COLO668 (cell line): ENCODE measurements at regions not wholly inside any gene's neighbourhood (a gene's known extent, or its start where the extent isn't known, plus 50 kb on each side); places are given as distances from the start of the nearest gene placed in this dataset.

ENCODE experiments used
- DNase-seq: peaks from one replicate; lab custom pipeline; 2025; ENCODE audit not compliant: unreplicated experiment; lab: John Stamatoyannopoulos, UW

DNA sequence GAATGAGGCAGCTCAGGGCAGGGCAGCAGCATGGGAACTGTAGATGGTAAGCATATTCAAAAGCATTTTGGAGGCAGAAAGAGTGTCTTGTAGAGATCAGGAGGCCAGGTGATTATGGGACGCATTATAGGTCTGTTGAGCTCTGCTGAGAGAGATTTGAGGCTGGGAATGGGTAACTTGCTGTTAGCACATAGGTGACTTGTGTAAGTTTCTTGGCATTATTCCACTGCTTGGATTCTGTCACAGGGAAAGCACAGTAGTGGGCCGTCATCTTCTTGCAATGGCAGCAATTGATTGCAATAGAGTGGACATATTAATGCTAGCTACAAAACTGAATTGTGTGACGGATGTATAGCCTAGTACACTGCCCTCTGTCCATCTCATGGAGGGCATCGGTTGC lies 434.3 kb upstream of the IGFBP3 start:
- DNase-seq = no peak

DNA sequence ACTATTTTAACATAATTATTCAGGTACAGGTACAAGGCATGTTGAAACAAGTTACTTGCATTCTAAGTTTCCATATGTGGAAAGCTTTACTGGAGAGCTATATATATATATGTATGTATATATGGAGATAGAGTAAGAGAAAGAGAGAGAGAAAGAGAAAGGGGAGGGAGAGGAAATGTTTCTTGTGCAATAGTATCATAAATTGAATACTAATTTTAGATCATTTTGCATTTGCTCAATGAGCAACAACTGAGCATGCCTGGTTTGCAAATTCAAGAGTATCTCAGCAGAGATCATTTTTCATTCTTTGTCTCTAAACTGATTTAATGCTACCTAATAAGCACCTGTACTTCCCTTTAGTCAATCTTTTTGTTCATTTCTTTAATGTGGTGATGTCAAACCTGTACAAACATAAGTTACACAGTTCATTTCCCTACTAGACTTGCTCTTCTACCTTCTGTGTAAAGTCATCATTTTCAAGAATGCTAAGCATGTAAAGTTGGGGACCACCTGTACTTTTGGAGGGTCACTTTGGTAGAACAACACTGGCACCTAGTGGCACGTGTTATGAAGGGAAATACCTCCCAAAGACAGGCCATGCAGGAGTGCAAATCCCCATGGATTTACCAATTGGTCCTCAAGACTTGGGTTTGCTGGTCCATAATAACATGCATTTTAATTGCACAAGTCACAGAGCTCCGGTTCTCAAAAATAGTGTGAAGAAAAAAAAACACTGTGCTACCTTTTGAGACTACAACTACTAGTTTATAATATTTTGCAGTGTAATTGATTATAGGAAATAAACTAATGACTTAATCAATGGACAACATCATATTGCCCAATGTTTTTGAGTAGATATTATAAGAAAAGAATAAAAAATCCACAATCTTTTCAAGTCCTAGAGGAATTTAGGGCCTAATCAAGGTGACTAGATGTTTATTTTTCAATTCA lies 431.2 kb upstream of the IGFBP3 start:
- DNase-seq = peak; percentile 73

- DNase-seq = no peak
These were observed 428.4 kb upstream of the IGFBP3 start for GRCh38 chr7:46349490-46349889.

DNA sequence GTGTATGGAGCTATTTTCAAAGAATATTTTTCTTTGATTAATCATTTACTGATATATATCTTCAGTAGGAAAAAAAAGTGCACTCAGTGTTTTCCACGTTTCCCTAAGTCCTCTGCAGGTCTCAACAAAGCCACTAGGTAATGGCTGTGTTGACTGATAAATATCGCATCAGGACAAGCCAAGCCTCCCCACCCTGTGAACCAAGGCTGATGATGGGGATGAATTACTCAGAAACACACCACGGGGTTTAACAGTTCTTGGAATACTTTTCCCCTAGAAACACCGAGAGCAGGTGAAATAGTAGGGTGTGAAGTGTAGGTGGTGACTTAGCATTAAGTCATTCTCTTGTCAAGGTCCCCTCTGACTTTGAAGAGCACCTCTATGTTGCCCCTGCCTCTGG lies 423.5 kb upstream of the IGFBP3 start:
- no peak for DNase-seq

- DNase-seq = no peak
These were observed 422.7 kb upstream of the IGFBP3 start for GRCh38 chr7:46343802-46344201.

DNA sequence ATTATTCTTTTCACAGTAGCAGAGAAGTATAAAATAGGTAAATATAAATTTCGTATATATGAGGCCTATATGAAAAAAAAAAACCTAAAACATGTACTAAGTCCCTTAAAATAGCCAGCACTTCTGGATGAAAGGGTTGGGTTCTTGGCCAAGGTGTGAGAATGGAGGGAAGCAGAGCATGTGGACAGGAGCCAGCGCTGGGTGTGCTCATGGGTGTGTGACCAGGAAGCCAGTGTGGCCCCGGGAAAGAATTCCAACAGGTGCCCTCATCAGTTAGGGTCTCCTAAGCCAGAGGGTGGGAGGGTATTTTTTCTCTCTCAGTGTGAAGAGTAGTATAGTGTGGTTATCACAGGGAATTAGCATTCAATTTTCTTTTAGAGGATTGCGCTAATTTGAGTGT lies 401.9 kb upstream of the IGFBP3 start:
- DNase-seq = no peak

GRCh38 chr7:46321556-46322205 lies 400.6 kb upstream of the IGFBP3 start:
- no peak for DNase-seq

GRCh38 chr7:46320956-46321355 lies 399.9 kb upstream of the IGFBP3 start:
- DNase-seq = no peak

DNA sequence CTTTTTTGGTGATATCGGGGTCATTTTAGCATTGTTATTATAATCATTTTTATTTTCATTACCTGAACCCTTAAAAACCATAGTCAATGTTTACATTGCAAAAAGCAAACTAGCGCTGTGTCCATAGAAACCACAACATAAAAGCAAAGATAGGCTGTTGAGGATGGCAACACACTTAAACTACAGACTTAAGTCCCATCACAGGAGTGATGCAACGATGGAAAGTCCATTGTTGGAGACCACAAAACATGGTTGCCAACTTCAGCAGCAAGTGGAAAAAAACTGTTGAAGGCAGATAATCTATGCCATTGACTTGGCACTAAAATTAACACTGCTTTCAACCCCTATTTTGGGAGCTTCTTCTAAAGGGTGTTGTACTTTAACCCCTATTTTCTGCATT lies 398.8 kb upstream of the IGFBP3 start:
- no peak for DNase-seq

DNA sequence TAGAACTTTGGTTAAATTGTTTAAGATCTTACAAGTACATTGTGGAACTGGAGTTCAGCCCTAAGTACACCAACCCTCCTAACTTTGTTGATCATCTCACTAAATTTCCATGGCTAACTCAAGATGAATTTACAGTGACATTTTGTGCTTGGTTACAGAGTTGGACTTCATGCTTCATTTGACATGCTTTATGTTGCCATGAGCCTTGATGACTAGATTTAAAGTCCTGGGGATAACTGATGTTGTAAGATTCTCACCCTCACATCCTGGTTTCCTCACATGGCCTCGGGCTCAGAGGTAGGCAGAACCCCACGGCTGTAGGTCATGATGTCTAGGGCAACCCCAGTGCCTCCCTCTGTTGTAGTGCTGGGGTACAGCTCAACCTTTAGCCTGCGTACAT lies 397.2 kb upstream of the IGFBP3 start:
- DNase-seq = no peak

GRCh38 chr7:46317256-46317655 lies 396.2 kb upstream of the IGFBP3 start:
- DNase-seq = no peak

GRCh38 chr7:46315891-46316290 lies 394.8 kb upstream of the IGFBP3 start:
- DNase-seq = no peak

- DNase-seq = no peak
These were observed 380.6 kb upstream of the IGFBP3 start for GRCh38 chr7:46301677-46302076.

GRCh38 chr7:46297515-46297914 lies 376.4 kb upstream of the IGFBP3 start:
- no peak for DNase-seq

GRCh38 chr7:46296526-46296925 lies 375.5 kb upstream of the IGFBP3 start:
- DNase-seq = no peak

- DNase-seq = no peak
These were observed 373.3 kb upstream of the IGFBP3 start for GRCh38 chr7:46294381-46294780.

GRCh38 chr7:46292741-46293140 lies 371.7 kb upstream of the IGFBP3 start:
- DNase-seq = no peak

DNA sequence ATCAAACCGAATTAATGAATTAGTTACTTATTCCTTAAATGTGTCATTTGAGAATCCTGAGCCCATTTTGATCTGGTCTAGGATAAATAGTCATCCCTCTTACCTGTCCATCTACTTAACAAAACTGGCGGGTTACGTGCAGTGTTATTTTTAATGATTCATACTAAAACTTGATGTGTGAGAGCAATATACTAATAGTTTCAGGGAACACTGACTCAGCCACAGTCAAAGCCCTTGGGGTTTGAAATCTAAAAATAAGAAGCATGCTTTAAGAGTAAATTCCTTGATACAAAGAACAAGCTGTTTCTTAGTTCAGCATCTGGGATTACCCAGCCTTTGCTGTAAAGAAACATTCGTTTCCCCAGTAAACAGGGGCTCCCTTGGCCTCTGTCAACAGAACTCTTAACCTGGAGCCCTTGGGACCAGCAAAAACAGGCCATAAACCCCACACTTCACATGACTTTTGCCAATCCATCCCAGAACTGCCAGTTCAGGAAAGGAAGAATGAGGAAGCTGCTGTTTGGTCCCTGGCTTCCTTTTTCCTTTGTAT lies 370.6 kb upstream of the IGFBP3 start:
- no peak for DNase-seq

DNA sequence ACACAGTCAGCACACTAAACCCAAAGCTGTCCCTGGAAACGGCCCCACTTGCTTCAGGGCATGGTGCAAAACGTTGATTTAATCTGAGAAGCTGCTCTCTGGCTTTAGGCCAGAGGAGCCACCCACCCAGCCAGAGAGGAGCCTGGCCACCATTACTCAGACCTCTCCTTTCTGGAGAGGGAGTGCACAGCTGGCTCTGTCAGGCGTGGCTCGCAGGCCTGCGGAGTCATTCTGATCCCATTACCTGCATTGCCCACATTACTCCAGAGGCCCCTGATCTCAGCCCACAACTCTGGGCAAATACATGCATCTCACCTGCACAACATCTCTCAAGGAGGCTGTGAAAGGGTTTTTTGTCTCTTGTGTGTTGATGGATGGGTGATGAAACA lies 370.0 kb upstream of the IGFBP3 start:
- DNase-seq = no peak

DNA sequence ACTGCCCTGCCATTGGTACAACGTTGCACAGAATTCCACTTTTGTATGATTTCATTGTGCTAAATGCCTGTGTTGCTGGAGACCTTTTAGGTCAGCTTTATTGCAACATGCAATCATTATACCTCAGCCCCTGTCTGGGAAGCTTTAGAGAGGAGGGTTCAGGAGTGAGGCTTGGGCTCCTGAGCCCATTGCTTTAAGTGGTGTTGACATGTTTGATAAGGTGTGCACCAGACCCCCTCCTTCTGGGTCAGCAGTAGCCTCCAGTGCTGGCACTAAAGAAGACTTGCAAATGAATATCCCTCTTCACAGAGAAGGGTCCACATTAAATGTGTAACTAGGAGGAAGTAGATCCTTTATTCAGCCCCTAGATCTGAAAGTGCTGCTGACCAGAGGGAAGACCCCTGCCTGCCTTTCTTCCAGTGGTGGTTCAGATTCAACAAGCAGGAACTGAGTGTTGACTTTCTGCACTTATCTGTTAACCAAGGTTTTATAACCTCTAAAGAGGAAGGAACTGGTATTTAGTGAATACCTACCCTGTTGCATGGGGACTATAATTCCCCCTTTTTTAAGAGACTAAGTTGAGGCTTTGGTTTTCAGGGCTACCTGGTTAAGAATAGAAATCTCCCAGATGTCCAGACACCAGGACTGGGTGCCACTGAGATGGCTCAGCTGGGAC lies 369.4 kb upstream of the IGFBP3 start:
- DNase-seq = no peak

- DNase-seq = no peak
These were observed 367.8 kb upstream of the IGFBP3 start for GRCh38 chr7:46288861-46289260.

GRCh38 chr7:46288010-46288409 lies 366.9 kb upstream of the IGFBP3 start:
- no peak for DNase-seq
